SK-N-SH (cell line): ENCODE measurements at regions not wholly inside any gene's neighbourhood (a gene's known extent, or its start where the extent isn't known, plus 50 kb on each side); places are given as distances from the start of the nearest gene placed in this dataset.

Source experiments
- CTCF ChIP-seq: fragments of 200-600 bp; sonication (generic); IDR thresholded peaks from 2 replicates; pipeline ENCODE4 v1.6.1; 2017; ENCODE audit warnings: antibody characterized with exemption, mild to moderate bottlenecking, moderate library complexity
- EP300 ChIP-seq, 2 experiments: IDR thresholded peaks; 2 replicates each; pipeline versions ENCODE4 v1.4.0 to v1.6.1; 2012; ENCODE audit warnings: borderline replicate concordance in 1 of 2, low read depth in 1 of 2, low read length in 1 of 2
- FOSL2 ChIP-seq: IDR thresholded peaks from 2 replicates; pipeline ENCODE4 v1.4.0; 2012; ENCODE audit warnings: low read depth, mild to moderate bottlenecking, moderate library complexity, borderline replicate concordance
- IRF3 ChIP-seq: fragments of 150-350 bp; IDR thresholded peaks from 2 replicates; pipeline ENCODE4 v1.6.1; 2016; ENCODE audit warnings: mild to moderate bottlenecking, low read depth, low read length
- POLR2AphosphoS5 ChIP-seq: IDR thresholded peaks from 2 replicates; pipeline ENCODE4 v1.6.1; 2012; ENCODE audit warnings: low read depth, low read length
- RAD21 ChIP-seq: IDR thresholded peaks from 2 replicates; pipeline ENCODE4 v1.6.1; 2012; ENCODE audit warnings: mild to moderate bottlenecking, low read length
- SIN3A ChIP-seq: IDR thresholded peaks from 2 replicates; pipeline ENCODE4 v1.6.1; 2012; ENCODE audit warnings: low read depth, mild to moderate bottlenecking, low read length, moderate library complexity, borderline replicate concordance
- TAF1 ChIP-seq: IDR thresholded peaks from 2 replicates; pipeline ENCODE4 v1.6.1; 2012; ENCODE audit warnings: low read depth, mild to moderate bottlenecking, low read length, moderate library complexity, borderline replicate concordance
- USF1 ChIP-seq: IDR thresholded peaks from 2 replicates; pipeline ENCODE4 v1.4.0; 2012; ENCODE audit warnings: low read depth, borderline replicate concordance
- USF2 ChIP-seq: fragments of 150-350 bp; IDR thresholded peaks from 2 replicates; pipeline ENCODE4 v1.6.1; 2017; ENCODE audit warnings: antibody characterized with exemption, low read length, low read depth, borderline replicate concordance
- TF ChIP-seq, protein P1 (sequence below): IDR thresholded peaks from 2 replicates; pipeline ENCODE4 v1.4.0; 2012; ENCODE audit warnings: low read depth
- TF ChIP-seq, protein P2 (sequence below): IDR thresholded peaks from 2 replicates; pipeline ENCODE4 v1.6.1; 2012; ENCODE audit warnings: mild to moderate bottlenecking, low read depth, low read length, moderate library complexity

DNA sequence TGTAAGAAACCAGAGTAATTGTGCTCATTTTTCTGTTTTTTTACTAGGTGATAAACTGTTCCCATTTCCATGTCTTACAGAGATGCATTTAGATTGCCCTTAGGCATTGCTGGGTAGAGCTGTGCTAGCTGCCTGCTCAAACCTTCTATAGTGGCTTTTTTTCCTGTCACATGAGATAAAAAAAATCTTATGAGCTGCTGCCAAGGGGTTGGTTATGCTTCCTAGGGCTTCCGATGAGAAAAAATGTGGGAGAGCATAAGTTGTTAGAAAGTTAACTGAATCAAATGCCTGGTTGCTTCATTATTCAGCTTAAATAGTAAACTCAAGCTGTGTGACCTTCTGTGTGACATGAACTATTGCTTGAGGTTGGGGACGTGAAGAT, 50.0 kb upstream of the NOX3 start:
- TF ChIP-seq CTCF (no peak), TAF1 (no peak), USF2 (no peak), FOSL2 (no peak), SIN3A (no peak), POLR2AphosphoS5 (no peak), IRF3 (no peak), EP300 (IDR thresholded peaks at IDR 0.05; ENCODE audit: borderline replicate concordance in 1 of 2, low read depth in 1 of 2, low read length in 1 of 2) (no peak), RAD21 (no peak), USF1 (no peak)
- TF ChIP-seq, protein P1, sequence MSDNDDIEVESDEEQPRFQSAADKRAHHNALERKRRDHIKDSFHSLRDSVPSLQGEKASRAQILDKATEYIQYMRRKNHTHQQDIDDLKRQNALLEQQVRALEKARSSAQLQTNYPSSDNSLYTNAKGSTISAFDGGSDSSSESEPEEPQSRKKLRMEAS = no peak
- TF ChIP-seq, protein P2, sequence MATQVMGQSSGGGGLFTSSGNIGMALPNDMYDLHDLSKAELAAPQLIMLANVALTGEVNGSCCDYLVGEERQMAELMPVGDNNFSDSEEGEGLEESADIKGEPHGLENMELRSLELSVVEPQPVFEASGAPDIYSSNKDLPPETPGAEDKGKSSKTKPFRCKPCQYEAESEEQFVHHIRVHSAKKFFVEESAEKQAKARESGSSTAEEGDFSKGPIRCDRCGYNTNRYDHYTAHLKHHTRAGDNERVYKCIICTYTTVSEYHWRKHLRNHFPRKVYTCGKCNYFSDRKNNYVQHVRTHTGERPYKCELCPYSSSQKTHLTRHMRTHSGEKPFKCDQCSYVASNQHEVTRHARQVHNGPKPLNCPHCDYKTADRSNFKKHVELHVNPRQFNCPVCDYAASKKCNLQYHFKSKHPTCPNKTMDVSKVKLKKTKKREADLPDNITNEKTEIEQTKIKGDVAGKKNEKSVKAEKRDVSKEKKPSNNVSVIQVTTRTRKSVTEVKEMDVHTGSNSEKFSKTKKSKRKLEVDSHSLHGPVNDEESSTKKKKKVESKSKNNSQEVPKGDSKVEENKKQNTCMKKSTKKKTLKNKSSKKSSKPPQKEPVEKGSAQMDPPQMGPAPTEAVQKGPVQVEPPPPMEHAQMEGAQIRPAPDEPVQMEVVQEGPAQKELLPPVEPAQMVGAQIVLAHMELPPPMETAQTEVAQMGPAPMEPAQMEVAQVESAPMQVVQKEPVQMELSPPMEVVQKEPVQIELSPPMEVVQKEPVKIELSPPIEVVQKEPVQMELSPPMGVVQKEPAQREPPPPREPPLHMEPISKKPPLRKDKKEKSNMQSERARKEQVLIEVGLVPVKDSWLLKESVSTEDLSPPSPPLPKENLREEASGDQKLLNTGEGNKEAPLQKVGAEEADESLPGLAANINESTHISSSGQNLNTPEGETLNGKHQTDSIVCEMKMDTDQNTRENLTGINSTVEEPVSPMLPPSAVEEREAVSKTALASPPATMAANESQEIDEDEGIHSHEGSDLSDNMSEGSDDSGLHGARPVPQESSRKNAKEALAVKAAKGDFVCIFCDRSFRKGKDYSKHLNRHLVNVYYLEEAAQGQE = no peak
